Fibroblast of gingiva (primary cell): ENCODE measurements at regions not wholly inside any gene's neighbourhood (a gene's known extent, or its start where the extent isn't known, plus 50 kb on each side); places are given as distances from the start of the nearest gene placed in this dataset.

Experiments used
- DNase-seq: peaks from one replicate; pipeline ENCODE4 v3.0.0-alpha.2; 2011; ENCODE audit warnings: low read depth

- DNase-seq = no peak
Measured at GRCh38 chr2:133812826-133813617, 244.8 kb upstream of the NCKAP5 start.

- no peak for DNase-seq
Measured at GRCh38 chr2:133814890-133815289, 246.6 kb upstream of the NCKAP5 start.

GRCh38 chr2:133816037-133816436 is 247.8 kb upstream of the NCKAP5 start:
- DNase-seq = no peak

GRCh38 chr2:133817680-133818566 is 249.7 kb upstream of the NCKAP5 start:
- peak; percentile 56 for DNase-seq

GRCh38 chr2:133818661-133819060 is 250.4 kb upstream of the NCKAP5 start:
- DNase-seq = no peak

GRCh38 chr2:133819906-133820305 is 251.6 kb upstream of the NCKAP5 start:
- no peak for DNase-seq

- DNase-seq = peak; percentile 19
Measured at GRCh38 chr2:133821107-133821760, 253.0 kb upstream of the NCKAP5 start.

GRCh38 chr2:133822517-133823225 is 254.4 kb upstream of the NCKAP5 start:
- no peak for DNase-seq

- no peak for DNase-seq
Measured at GRCh38 chr2:133823226-133823550, 254.9 kb upstream of the NCKAP5 start.

GRCh38 chr2:133824869-133825268 is 256.6 kb upstream of the NCKAP5 start:
- no peak for DNase-seq

- no peak for DNase-seq
Measured at GRCh38 chr2:133825778-133826177, 257.5 kb upstream of the NCKAP5 start.

- no peak for DNase-seq
Measured at GRCh38 chr2:133828913-133829312, 260.6 kb upstream of the NCKAP5 start.

GRCh38 chr2:133829450-133830020 is 261.3 kb upstream of the NCKAP5 start:
- no peak for DNase-seq

- DNase-seq = no peak
Measured at GRCh38 chr2:133833746-133834145, 265.5 kb upstream of the NCKAP5 start.

- DNase-seq = no peak
Measured at GRCh38 chr2:133835821-133836619, 267.8 kb upstream of the NCKAP5 start.

GRCh38 chr2:133836691-133837345 is 268.6 kb upstream of the NCKAP5 start:
- DNase-seq = no peak

GRCh38 chr2:133837441-133838094 is 269.3 kb upstream of the NCKAP5 start:
- DNase-seq = no peak

- no peak for DNase-seq
Measured at GRCh38 chr2:133838642-133839365, 270.5 kb upstream of the NCKAP5 start.

GRCh38 chr2:133839677-133840076 is 271.4 kb upstream of the NCKAP5 start:
- no peak for DNase-seq
